ENCODE measurements at regions not wholly inside any gene's neighbourhood (a gene's known extent, or its start where the extent isn't known, plus 50 kb on each side); places are given as distances from the start of the nearest gene placed in this dataset.

DNA sequence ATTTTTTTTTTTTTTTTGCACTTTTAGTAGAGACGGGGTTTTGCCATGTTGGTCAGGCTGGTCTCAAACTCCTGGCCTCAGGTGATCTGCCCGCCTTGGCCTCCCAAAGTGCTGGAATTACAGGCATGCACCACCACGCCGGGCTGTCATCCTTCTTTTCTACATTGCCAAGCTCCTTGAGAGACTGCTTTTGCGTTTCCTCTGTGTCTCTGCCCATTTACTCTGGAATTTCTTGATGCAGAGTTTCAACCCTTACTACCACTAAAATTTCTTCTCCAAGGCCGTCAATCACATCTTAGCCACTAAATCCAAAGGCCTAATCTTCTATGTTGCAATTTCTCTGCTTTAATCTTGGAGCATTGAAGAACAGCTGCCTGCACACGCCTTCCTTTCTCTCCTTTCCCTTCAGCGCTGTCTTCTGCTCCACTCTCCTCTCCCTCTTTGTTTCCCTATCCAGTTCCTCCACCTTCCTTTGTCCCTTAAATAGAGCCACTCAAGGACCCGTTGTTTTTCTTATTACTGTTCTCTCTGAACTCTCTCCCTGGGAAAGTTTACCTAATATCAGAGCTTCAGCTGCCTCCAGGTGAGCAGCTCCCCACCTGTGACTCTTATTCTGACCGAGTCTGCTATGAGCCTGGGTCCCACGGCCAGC is 98.8 kb downstream of the SLC35B3 start:
- in situ Hi-C loops (cut with MboI; ENCODE audit: low sequenced_read_pairs, unreplicated experiment): no loop called here
- DNase-seq (ENCODE audit: low spot score): no peak
- TF ChIP-seq, protein P1, sequence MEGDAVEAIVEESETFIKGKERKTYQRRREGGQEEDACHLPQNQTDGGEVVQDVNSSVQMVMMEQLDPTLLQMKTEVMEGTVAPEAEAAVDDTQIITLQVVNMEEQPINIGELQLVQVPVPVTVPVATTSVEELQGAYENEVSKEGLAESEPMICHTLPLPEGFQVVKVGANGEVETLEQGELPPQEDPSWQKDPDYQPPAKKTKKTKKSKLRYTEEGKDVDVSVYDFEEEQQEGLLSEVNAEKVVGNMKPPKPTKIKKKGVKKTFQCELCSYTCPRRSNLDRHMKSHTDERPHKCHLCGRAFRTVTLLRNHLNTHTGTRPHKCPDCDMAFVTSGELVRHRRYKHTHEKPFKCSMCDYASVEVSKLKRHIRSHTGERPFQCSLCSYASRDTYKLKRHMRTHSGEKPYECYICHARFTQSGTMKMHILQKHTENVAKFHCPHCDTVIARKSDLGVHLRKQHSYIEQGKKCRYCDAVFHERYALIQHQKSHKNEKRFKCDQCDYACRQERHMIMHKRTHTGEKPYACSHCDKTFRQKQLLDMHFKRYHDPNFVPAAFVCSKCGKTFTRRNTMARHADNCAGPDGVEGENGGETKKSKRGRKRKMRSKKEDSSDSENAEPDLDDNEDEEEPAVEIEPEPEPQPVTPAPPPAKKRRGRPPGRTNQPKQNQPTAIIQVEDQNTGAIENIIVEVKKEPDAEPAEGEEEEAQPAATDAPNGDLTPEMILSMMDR (IDR thresholded peaks at IDR 0.05; ENCODE audit: borderline replicate concordance, control extremely low read depth, extremely low read depth, insufficient read depth, missing control alignments): no peak

DNA sequence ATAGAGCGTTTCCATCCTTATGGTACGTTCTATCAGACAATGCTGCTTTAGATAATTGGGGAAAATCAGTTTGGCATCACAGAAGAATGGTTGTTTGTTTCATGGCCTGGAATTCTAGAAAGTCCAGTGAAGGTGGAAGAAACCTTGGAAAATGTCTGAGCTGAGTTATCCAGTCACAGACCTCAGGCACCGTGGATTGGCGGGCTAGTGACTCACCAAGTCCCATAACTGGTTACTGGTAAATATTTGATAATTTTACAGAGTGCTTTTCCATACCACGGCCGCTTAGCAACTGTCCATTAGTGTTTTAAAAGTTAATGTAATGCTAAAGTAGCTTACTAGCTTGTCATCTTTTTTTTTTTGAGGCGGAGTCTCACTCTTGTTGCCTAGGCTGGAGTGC is 99.4 kb downstream of the SLC35B3 start:
- DNase-seq (ENCODE audit: low spot score): no peak
- TF ChIP-seq, protein P1 (IDR thresholded peaks at IDR 0.05; ENCODE audit: borderline replicate concordance, control extremely low read depth, extremely low read depth, insufficient read depth, missing control alignments): no peak
- in situ Hi-C loops (cut with MboI; ENCODE audit: low sequenced_read_pairs, unreplicated experiment): no loop called here

DNA sequence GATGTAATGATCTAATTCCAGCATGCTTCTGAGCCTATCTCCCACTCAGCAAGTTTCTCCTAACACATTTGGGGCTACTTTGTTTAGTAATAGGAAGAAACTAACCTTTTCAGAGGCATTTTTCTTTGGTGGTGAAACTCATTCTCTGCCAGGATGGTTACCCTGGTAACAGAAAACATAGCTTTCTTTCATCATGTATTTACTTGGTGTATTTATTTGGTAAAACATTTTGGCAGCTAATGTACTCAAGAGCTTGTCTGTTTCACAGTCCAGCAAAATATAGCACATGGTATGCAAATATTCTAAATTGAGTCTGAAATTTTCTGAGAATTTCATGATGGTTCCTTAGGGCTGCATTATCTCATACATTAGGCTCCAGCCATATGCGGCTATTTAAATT is 100.0 kb downstream of the SLC35B3 start:
- no peak for DNase-seq (ENCODE audit: low spot score)
- in situ Hi-C loops (cut with MboI; ENCODE audit: low sequenced_read_pairs, unreplicated experiment): no loop called here

DNA sequence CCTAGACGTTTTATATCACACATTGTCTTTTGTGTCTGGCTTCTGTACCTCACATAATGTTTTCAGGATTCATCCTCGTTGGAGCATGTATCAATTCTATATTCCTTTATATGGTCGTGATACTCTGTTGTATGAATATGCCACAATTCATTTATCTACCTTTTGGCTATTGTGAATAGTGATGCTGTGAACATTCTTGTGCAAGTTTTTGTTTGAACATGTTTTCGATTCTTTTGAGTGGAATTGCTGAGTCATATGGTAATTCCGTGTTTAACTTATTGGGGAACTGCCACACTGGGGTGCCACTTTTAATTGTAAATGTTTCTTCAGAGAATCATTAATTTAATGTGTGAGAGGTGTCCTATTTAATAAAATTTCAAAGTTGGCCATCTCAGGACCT is 101.2 kb downstream of the SLC35B3 start:
- TF ChIP-seq, protein P1 (IDR thresholded peaks at IDR 0.05; ENCODE audit: borderline replicate concordance, control extremely low read depth, extremely low read depth, insufficient read depth, missing control alignments): no peak
- no peak for DNase-seq (ENCODE audit: low spot score)
- in situ Hi-C loops (cut with MboI; ENCODE audit: low sequenced_read_pairs, unreplicated experiment): no loop called here

More for the DNA sequence above, 100.0 kb downstream of the SLC35B3 start:
- TF ChIP-seq, protein P1 (IDR thresholded peaks at IDR 0.05; ENCODE audit: borderline replicate concordance, control extremely low read depth, extremely low read depth, insufficient read depth, missing control alignments): no peak

DNA sequence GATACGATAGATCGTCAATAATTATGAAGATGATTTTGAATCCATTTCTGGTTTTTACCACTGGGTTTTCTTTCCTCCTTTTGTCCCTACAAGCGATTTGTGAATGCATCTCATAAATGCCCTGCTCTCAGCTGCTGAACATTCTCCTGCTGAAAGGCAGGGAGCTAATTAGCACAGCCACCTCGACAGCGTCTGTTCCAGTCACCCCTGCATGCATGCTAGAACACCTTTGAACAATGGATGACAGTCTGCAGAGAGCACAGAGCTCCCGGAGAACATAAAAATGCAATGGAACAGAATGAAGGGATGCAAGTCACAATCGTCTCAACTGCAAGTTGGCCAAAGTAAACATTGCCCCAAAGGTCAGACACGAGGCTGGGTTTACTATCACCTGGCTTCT is 105.8 kb downstream of the SLC35B3 start:
- DNase-seq (ENCODE audit: low spot score): no peak
- in situ Hi-C loops (cut with MboI; ENCODE audit: low sequenced_read_pairs, unreplicated experiment): no loop called here
- TF ChIP-seq, protein P1 (IDR thresholded peaks at IDR 0.05; ENCODE audit: borderline replicate concordance, control extremely low read depth, extremely low read depth, insufficient read depth, missing control alignments): no peak

DNA sequence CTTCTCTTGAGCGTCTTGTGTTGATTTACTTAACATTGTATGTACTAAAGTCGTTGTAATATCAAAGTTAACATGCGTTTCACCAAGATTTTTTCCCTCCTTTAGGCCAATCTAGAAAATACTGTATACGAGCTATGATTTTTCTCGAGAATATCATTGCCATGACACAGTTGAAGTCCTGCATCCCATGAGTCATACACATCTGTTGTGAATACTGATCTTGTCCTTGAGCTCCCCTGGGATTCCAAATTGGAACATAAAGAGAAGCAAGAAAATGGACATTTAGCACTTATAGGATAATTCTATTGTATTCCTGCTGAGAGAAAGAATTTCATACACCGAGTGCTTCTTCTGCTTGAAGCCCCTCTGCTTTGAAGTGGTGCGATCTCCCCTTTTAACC is 109.6 kb downstream of the SLC35B3 start:
- no peak for DNase-seq (ENCODE audit: low spot score)
- TF ChIP-seq, protein P1 (IDR thresholded peaks at IDR 0.05; ENCODE audit: borderline replicate concordance, control extremely low read depth, extremely low read depth, insufficient read depth, missing control alignments): no peak
- in situ Hi-C loops (cut with MboI; ENCODE audit: low sequenced_read_pairs, unreplicated experiment): no loop called here

All from GM13976 (cell line).